Superior temporal gyrus (tissue), 1 donor: ENCODE measurements at regions not wholly inside any gene's neighbourhood (a gene's known extent, or its start where the extent isn't known, plus 50 kb on each side); places are given as distances from the start of the nearest gene placed in this dataset.

Source experiments
- DNase-seq: peaks from one replicate; pipeline ENCODE4 v3.0.0-alpha.2; 2016; ENCODE audit errors: extremely low spot score

GRCh38 chr1:3954170-3955169, 54.4 kb upstream of the C1orf174 start:
- DNase-seq = no peak

- DNase-seq = no peak
These were observed 55.2 kb upstream of the C1orf174 start for GRCh38 chr1:3955196-3955772.

- DNase-seq = no peak
These were observed 56.6 kb upstream of the C1orf174 start for GRCh38 chr1:3956527-3957170.

- no peak for DNase-seq
These were observed 59.3 kb upstream of the C1orf174 start for GRCh38 chr1:3959361-3959760.

GRCh38 chr1:3963554-3963953, 63.5 kb upstream of the C1orf174 start:
- DNase-seq = no peak

- DNase-seq = no peak
These were observed 65.6 kb upstream of the C1orf174 start for GRCh38 chr1:3965693-3966092.

GRCh38 chr1:3968851-3969250, 68.8 kb upstream of the C1orf174 start:
- DNase-seq = no peak

GRCh38 chr1:3971981-3972380, 71.9 kb upstream of the C1orf174 start:
- DNase-seq = no peak

GRCh38 chr1:3975903-3976630, 76.0 kb upstream of the C1orf174 start:
- no peak for DNase-seq

- no peak for DNase-seq
These were observed 76.7 kb upstream of the C1orf174 start for GRCh38 chr1:3976821-3977220.

GRCh38 chr1:3978196-3978989, 78.3 kb upstream of the C1orf174 start:
- DNase-seq = no peak

GRCh38 chr1:3978990-3979325, 78.9 kb upstream of the C1orf174 start:
- DNase-seq = no peak

- DNase-seq = no peak
These were observed 81.2 kb upstream of the C1orf174 start for GRCh38 chr1:3981261-3981660.

GRCh38 chr1:3981746-3982505, 81.9 kb upstream of the C1orf174 start:
- no peak for DNase-seq

GRCh38 chr1:3983181-3983580, 83.1 kb upstream of the C1orf174 start:
- no peak for DNase-seq

GRCh38 chr1:3984586-3984985, 84.5 kb upstream of the C1orf174 start:
- no peak for DNase-seq

- DNase-seq = no peak
These were observed 86.7 kb upstream of the C1orf174 start for GRCh38 chr1:3986686-3987218.

- DNase-seq = no peak
These were observed 87.7 kb upstream of the C1orf174 start for GRCh38 chr1:3987669-3988235.

GRCh38 chr1:3988431-3988830, 88.4 kb upstream of the C1orf174 start:
- DNase-seq = no peak

GRCh38 chr1:3989465-3989864, 89.4 kb upstream of the C1orf174 start:
- no peak for DNase-seq
